ENCODE measurements at regions not wholly inside any gene's neighbourhood (a gene's known extent, or its start where the extent isn't known, plus 50 kb on each side); places are given as distances from the start of the nearest gene placed in this dataset.
"Not testable (repeated sequence)": the region's sequence is repeated elsewhere in the genome, so short reads cannot be mapped to it uniquely, and the experiment has no call there.

DNA sequence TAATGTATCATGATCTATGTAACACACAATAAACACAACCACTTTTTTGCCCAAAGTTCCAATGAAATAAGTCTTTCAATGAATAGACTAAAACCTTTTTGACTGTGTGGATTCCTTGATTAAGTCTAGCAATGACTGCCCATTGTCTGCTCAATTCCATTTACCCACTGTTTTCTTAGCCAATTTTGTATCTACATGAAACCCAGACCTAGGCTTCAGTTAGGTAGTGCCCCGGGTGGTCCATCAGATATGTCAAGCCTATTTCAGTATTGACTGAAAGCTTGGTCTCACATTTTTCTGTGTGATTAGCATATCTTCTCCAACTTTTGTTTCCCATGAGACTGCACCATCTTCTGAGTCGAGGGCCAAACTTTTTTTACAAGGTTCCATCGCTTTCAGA, 615.0 kb downstream of the C6orf118 start:
- DNase-seq (ENCODE audit: low read depth): no peak

- DNase-seq (ENCODE audit: low read depth): no peak
Measured at GRCh38 chr6:164693944-164694343, 615.5 kb downstream of the C6orf118 start.

DNA sequence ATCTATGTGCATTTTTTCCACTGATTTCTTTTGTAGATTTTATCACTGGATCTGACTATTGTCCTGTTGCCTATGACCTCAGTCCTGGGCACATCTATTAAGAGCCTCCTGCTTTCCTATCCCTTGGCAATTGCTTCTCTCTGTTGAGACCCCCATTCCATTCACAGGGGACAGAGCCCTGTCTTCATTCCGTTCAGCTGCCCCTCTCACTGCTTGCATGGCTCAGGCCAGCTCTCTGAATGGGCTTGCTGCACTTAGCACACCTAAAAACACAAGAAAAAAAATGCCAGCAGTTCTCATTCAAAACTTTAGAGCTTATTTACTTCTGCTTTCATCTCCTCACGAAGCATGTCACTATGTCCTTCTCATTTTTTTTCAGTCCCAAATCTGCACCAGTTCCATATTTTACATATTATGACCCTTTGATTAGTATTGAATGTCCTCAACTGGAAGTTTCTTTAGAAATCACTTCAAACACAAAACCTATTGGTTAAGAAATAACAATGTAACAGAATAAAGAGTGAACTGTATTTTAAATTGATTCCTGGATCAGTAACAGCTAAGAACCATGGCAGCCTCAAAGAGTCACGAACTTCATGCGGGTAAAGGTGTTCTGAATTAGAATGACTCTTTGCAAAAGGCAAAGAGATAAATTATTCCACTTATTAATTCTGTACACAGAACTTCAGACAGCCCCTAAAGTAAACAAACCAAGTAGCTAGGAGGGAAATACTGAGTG, 616.5 kb downstream of the C6orf118 start:
- DNase-seq (ENCODE audit: low read depth): no peak

DNA sequence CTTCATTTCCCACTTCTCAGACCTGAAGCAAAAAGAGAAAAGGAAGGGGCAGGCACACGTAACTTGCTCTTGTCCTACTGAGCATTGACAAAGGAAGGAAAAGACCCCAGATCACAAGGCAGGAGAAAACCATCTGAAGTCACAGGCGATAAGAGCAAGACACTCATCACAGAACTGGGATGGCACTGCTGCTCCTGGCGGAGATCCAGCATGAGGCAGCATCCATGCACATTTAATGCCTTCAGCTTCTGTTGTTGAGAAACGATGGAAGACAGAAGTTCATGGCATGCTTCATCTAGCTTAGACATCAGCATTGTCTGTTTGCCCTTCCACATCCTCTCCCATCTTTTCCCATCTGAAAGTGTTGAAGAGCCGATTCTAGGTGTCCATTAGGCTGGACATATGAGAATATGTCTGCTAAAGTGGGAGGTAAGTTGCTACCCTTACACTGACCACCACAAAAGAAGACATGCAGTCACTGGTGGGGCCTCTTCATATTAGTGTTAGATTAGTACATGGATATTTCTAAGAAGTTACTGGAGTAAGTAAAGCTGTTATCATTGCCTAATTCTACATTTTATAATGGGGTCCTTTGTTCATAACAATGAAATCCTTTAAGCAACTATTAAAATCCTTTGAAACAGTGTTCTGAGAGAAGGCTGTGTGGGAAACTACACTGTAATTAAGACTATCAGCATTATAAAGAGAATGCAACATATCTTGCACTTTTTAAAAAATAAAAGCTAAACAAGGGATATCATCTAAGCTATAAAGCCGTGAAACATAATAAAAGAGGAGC, 618.5 kb downstream of the C6orf118 start:
- no peak for DNase-seq (ENCODE audit: low read depth)

GRCh38 chr6:164690241-164690640, 619.2 kb downstream of the C6orf118 start:
- no peak for DNase-seq (ENCODE audit: low read depth)

DNA sequence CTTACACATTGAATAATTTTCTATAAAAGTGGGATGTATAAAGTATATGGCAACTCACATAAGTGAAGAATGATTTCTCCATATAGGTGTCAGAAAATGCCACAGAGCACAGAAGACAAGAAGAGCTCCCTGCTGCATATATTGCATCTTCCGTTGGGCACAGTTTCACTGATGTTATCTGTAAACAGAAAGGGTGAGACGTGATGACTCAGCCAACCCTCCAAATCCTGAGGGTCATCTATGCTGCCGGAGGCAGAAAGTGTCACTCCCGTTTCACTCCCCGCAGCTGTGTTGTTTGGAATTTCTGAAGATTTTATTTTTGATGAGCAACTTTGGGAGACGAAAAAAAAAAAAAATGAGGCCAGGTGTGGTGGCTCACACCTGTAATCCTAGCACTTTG, 644.1 kb downstream of the C6orf118 start:
- DNase-seq (ENCODE audit: low read depth): no peak

DNA sequence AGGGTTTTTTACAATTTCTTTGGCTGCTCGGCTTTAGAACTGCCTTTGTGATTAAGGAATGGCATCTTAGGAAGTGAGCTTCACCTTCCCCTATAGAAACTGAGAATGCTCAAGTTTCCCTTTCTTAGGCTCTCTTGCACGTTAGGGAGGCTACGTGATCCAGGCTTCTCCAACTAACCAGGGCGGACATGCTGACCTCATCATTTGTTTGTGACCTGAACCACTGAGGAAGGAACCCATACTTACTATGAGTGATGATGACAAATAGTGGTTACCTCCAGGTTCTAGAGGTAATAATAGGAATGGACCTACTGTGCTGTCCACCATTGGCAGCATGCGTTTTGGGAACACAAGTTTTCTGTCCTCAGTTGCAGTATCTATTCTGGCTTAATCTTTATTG, 645.8 kb downstream of the C6orf118 start:
- no peak for DNase-seq (ENCODE audit: low read depth)

DNA sequence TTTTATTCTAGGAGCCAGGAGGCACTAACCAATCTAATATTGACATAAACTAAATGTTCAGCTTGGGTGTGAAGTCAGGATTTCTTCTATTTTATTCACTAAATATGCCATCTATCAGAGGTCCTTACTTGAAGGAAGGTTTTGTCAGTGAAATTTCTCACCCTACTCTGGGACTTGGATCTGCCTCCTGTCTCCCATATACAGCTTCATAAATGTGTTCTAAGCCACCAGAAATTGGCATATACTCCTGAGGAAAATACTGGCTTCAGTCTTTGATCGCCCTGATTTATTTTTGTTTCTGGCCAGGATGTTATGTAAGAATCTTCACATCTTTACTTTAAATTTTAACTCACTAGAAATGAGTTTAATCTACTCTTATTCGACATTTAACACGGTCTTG, 647.7 kb downstream of the C6orf118 start:
- DNase-seq (ENCODE audit: low read depth): no peak

GRCh38 chr6:164660781-164661180, 648.6 kb downstream of the C6orf118 start:
- DNase-seq (ENCODE audit: low read depth): no peak

GRCh38 chr6:164640956-164641355, 668.4 kb downstream of the C6orf118 start:
- DNase-seq (ENCODE audit: low read depth): no peak

DNA sequence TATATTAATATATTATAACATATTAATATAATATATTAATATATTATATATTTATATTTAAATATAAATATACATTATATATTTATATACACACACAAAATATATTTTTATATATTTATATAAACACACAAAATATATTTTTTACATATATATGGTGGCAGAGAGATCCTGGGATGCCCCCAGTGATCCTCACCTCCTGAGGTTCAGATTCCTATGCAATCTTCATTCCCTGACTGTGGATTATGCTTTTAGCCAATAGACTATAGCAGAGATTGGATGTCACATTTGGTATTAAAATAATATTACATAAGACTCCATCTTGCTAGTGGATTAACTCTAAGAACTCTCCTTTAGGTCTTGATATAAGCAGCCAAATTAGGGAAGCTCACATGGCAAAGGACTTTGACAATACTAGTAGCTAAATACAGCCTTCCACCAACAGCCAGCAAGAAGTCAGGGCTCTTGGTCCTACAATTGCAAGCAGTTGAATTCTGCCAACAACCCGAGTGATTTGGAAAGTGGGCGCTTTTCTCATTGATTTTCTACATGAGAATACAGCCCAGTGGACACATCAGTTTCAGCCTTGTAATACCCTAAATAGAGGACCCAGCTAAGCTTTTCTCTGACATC, 681.0 kb downstream of the C6orf118 start:
- DNase-seq (ENCODE audit: low read depth): no peak

- no peak for DNase-seq (ENCODE audit: low read depth)
Measured at GRCh38 chr6:164616917-164617524, 692.4 kb downstream of the C6orf118 start.

- no peak for DNase-seq (ENCODE audit: low read depth)
Measured at GRCh38 chr6:164612751-164613150, 696.7 kb downstream of the C6orf118 start.

- DNase-seq (ENCODE audit: low read depth): not testable (repeated sequence)
Measured at GRCh38 chr6:164610859-164611258, 698.5 kb downstream of the C6orf118 start.

DNA sequence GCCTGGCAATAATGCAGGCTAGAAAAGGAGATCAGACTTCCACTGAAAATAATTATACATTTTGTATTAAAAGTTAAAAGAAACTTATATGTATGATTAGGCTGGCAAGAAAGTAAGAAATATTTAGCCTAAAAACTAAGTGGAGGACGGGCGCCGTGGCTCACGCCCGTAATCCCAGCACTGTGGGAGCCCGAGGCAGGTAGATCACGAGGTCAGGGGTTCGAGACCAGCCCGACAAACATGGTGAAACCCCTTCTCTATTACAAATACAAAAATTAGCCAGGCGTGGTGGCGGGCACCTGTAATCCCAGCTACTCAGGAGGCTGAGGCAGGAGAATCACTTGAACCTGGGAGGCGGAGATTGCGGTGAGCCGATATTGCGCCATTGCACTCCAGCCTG, 707.0 kb downstream of the C6orf118 start:
- not testable (repeated sequence) for DNase-seq (ENCODE audit: low read depth)

GRCh38 chr6:164581563-164581962, 727.8 kb downstream of the C6orf118 start:
- no peak for DNase-seq (ENCODE audit: low read depth)

DNA sequence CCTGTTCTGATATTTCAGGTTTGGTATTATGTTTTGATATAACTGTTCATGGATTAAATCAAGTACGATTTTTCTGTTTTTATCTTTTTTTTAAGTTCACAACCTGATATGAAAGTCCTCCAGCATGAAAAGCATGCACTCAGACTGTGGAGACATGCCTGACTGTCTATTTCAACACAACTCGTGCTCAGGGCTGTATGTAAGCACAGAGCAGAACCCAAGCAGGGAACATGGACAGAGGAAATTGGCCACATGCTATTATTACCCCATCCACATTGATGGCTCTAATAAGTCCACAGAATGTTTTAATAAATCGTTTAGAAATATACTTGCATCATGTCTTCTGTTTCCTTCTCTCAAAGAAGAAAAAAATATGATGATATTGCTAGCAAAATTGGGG, 730.4 kb downstream of the C6orf118 start:
- no peak for DNase-seq (ENCODE audit: low read depth)

GRCh38 chr6:164578616-164579015, 730.8 kb downstream of the C6orf118 start:
- no peak for DNase-seq (ENCODE audit: low read depth)

DNA sequence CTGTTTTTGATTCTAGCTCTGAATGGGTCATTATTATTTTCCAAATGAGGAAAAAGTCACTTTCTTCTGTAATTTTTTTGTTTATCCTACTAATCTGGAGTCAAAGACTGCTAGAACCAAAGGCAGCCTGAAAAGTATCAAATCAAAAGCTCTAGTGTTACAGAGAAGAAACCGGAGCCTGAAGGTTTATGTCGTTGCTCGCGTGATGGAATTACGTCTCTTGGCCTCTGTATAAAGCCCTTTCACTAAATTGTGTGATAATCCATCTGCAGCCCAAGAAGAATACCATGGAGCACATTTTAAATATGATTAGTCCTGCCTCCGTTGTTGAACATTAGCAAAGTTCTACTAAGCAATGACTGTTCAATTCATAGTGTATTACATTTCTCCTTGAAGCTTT, 738.6 kb downstream of the C6orf118 start:
- DNase-seq (ENCODE audit: low read depth): no peak

DNA sequence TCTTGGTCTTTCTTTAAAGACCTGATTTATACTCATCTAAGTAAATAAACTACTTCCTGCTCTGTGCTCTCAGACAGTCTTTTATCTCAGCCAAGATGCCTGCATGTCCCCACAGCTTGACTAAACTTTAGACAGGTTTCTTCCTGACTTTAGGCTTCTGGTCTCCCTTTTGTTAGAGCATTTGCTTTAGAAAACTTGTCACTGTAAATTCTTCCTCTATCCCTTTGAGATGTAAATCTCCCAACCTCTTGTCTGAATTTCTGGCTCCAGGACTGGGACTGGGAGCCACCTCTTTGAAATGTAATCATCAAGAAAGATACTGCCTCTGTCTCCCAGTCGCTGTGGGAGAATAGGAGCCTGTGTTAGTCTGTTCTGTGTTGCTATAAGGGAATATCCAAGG, 739.9 kb downstream of the C6orf118 start:
- DNase-seq (ENCODE audit: low read depth): no peak

DNA sequence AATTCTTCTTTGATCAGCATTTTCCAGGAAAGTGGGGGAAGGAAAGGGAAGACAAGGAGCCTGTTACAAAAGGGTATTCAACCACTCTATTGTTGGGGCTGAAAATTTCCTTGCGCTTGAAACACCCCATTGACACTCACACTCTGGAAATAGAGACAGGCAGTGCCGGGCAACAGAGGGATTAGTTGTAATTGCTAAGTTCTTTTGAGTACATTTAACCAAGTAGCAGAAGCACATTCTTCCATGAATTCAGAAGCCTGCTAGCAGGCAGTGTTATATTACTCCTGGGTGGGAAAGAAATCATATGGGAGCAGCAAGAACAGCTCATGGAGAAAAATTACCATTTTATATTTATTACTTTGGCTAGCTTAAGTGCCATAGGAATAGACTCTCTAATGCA, 745.5 kb downstream of the C6orf118 start:
- DNase-seq (ENCODE audit: low read depth): no peak

- no peak for DNase-seq (ENCODE audit: low read depth)
Measured at GRCh38 chr6:164561656-164562055, 747.7 kb downstream of the C6orf118 start.
